Stimulated activated effector memory CD8-positive, alpha-beta T cell treated with anti-CD3 and anti-CD28 coated beads, Interleukin-12 subunit alpha, Interleukin-12 subunit beta, amount 100 ng/mL, for 72 hours (primary cell): ENCODE measurements at regions not wholly inside any gene's neighbourhood (a gene's known extent, or its start where the extent isn't known, plus 50 kb on each side); places are given as distances from the start of the nearest gene placed in this dataset.

Experiments
- ATAC-seq: fragments of 150-1000 bp; cut with Tn5 transposase; 2 replicates; pipeline ENCODE4 v1.10.0; 2021
- DNase-seq, 2 donors: peaks; one replicate each; pipeline ENCODE4 v3.0.0; 2021 to 2022; ENCODE audit warnings: low spot score in 2 of 2
- H3K27ac Mint-ChIP-seq: one replicate; pipeline ENCODE4 v1.8.0; 2022; ENCODE audit warnings: mild to moderate bottlenecking, mixed read lengths
- H3K36me3 Mint-ChIP-seq: one replicate; pipeline ENCODE4 v1.8.0; 2022; ENCODE audit warnings: mild to moderate bottlenecking, mixed read lengths
- H3K4me1 Mint-ChIP-seq: one replicate; pipeline ENCODE4 v1.8.0; 2022; ENCODE audit warnings: mixed read lengths
- H3K4me3 Mint-ChIP-seq: one replicate; pipeline ENCODE4 v1.8.0; 2022; ENCODE audit warnings: mild to moderate bottlenecking, mixed read lengths
- H3K9me3 Mint-ChIP-seq: one replicate; pipeline ENCODE4 v1.8.0; 2022; ENCODE audit warnings: mixed read lengths

DNA sequence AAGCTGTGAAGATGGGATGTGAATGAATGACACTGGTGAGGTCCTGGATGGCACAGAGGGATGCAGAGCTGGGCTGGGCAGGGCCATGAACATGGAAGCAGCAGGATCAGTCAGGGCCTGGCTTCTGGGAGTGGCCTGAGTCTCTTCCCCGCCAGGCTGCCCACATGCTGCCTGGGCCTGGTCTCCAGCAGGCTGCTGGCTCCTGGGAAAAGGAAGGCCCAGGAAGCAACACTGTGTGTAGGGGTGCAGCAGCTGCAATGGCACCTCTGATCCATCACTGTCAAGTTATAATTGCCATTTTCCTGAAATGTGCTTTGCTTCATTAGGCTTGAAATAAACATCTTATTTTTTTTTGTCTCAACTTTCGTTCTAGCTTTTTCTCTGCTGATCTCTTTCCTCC is 260.2 kb upstream of the N4BP1 start:
- ATAC-seq = no peak
- no peaks in the 10 kb centered on the region for H3K4me1 Mint-ChIP-seq
- no peak overlapping the region for H3K4me3 Mint-ChIP-seq
- H3K27ac Mint-ChIP-seq = no peak overlapping the region
- H3K36me3 Mint-ChIP-seq = no peaks in the 10 kb centered on the region
- H3K9me3 Mint-ChIP-seq = peaks cover 16% of the 10 kb centered on the region
- DNase-seq = no peak

GRCh38 chr16:48865520-48865919 is 255.5 kb upstream of the N4BP1 start:
- Mint-ChIP-seq H3K4me3 (no peak overlapping the region), H3K4me1 (no peaks in the 10 kb centered on the region), H3K9me3 (peaks cover 25% of the 10 kb centered on the region), H3K27ac (no peak overlapping the region), H3K36me3 (no peaks in the 10 kb centered on the region)
- ATAC-seq = no peak
- DNase-seq = no peak

DNA sequence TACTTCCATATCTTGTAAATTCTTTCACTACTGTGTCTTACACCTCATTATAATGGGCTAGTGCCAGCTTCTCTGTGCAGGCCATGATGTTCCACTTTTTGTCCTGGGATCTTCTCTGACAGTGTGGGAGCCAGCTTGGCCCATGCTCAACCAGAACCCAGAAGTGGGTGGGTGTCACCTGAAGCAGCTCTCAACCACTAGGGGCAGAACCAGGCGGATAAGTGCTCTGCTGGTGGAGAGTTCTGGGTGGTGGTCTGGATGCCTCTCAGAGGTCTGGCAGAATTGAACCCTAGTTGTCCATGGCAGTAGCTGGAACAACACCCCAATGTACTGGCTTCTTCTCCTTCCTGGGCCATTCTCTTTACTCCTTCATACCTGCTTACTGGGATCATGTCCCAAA is 254.1 kb upstream of the N4BP1 start:
- H3K36me3 Mint-ChIP-seq = no peaks in the 10 kb centered on the region
- no peak overlapping the region for H3K4me3 Mint-ChIP-seq
- no peaks in the 10 kb centered on the region for H3K4me1 Mint-ChIP-seq
- DNase-seq (no peak), ATAC-seq (no peak)
- peaks cover 17% of the 10 kb centered on the region for H3K9me3 Mint-ChIP-seq
- no peak overlapping the region for H3K27ac Mint-ChIP-seq

- Mint-ChIP-seq H3K9me3 (peaks cover 10% of the 10 kb centered on the region), H3K4me1 (no peaks in the 10 kb centered on the region), H3K4me3 (no peak overlapping the region), H3K36me3 (no peaks in the 10 kb centered on the region), H3K27ac (no peak overlapping the region)
- ATAC-seq = no peak
- DNase-seq = no peak
Measured at GRCh38 chr16:48862087-48862532, 252.1 kb upstream of the N4BP1 start.

- Mint-ChIP-seq H3K9me3 (peaks cover 12% of the 10 kb centered on the region), H3K4me1 (no peaks in the 10 kb centered on the region), H3K4me3 (no peak overlapping the region), H3K27ac (no peak overlapping the region), H3K36me3 (no peaks in the 10 kb centered on the region)
- DNase-seq (no peak), ATAC-seq (no peak)
Measured at GRCh38 chr16:48860341-48860740, 250.4 kb upstream of the N4BP1 start.

DNA sequence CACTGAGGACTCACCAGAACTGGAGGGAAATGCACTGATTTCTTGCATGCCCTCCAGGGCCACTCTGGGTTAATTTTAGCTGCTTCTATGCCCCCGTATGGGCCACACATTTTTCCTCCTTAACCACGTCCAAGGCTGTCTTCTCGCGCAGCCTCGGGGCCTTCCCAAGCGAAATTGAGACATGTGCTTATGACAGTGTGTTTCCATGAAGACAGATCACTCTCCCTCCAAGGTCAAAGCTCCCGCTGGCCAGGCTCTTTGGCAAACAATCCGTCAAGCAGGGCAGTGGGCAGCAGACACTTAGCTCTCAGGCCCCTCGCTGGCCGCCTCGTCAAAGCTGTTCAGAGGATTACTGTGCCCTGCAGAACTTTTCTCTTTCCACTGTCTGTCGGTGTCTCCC is 243.0 kb upstream of the N4BP1 start:
- H3K36me3 Mint-ChIP-seq = no peaks in the 10 kb centered on the region
- peaks cover 6% of the 10 kb centered on the region for H3K9me3 Mint-ChIP-seq
- no peak overlapping the region for H3K27ac Mint-ChIP-seq
- H3K4me3 Mint-ChIP-seq = no peak overlapping the region
- ATAC-seq (no peak), DNase-seq (no peak)
- H3K4me1 Mint-ChIP-seq = no peaks in the 10 kb centered on the region

DNA sequence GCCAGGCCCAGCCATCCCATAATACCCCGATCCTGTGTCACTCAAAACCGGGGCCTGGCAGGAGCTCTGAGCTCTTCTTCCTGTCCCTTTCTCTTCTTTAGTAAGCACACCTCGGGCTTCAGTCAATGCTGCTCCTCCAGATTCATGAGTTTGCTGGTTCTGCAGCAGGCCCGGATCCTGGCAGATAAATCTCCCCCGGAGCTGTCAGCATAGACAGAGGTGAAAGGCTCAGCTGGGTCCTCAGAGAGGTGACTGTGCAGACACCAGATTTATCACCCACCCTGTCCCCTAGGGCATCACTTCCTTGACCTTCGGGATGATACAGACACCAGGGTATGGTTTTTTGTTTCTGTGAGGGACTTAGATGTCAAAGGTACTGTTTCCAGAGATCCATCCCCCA is 242.5 kb upstream of the N4BP1 start:
- ATAC-seq (no peak), DNase-seq (no peak)
- no peaks in the 10 kb centered on the region for H3K4me1 Mint-ChIP-seq
- peaks cover 7% of the 10 kb centered on the region for H3K9me3 Mint-ChIP-seq
- no peak overlapping the region for H3K27ac Mint-ChIP-seq
- no peak overlapping the region for H3K4me3 Mint-ChIP-seq
- H3K36me3 Mint-ChIP-seq = no peaks in the 10 kb centered on the region

- no peak for DNase-seq
- H3K27ac Mint-ChIP-seq = no peak overlapping the region
- no peaks in the 10 kb centered on the region for H3K36me3 Mint-ChIP-seq
- H3K4me1 Mint-ChIP-seq = no peaks in the 10 kb centered on the region
- H3K9me3 Mint-ChIP-seq = peaks cover 4% of the 10 kb centered on the region
- H3K4me3 Mint-ChIP-seq = no peak overlapping the region
- ATAC-seq = no peak
Measured at GRCh38 chr16:48850097-48850770, 240.3 kb upstream of the N4BP1 start.

GRCh38 chr16:48846277-48846676 is 236.3 kb upstream of the N4BP1 start:
- H3K9me3 Mint-ChIP-seq = peaks cover 4% of the 10 kb centered on the region

GRCh38 chr16:48845261-48845660 is 235.3 kb upstream of the N4BP1 start:
- Mint-ChIP-seq H3K9me3 (peaks cover 4% of the 10 kb centered on the region), H3K36me3 (no peaks in the 10 kb centered on the region), H3K27ac (no peak overlapping the region), H3K4me1 (no peaks in the 10 kb centered on the region), H3K4me3 (no peak overlapping the region)
- DNase-seq (no peak), ATAC-seq (no peak)

More at GRCh38 chr16:48846277-48846676, 236.3 kb upstream of the N4BP1 start:
- H3K36me3 Mint-ChIP-seq = no peaks in the 10 kb centered on the region
- ATAC-seq (no peak), DNase-seq (no peak)
- no peaks in the 10 kb centered on the region for H3K4me1 Mint-ChIP-seq
- H3K4me3 Mint-ChIP-seq = no peak overlapping the region
- H3K27ac Mint-ChIP-seq = no peak overlapping the region

DNA sequence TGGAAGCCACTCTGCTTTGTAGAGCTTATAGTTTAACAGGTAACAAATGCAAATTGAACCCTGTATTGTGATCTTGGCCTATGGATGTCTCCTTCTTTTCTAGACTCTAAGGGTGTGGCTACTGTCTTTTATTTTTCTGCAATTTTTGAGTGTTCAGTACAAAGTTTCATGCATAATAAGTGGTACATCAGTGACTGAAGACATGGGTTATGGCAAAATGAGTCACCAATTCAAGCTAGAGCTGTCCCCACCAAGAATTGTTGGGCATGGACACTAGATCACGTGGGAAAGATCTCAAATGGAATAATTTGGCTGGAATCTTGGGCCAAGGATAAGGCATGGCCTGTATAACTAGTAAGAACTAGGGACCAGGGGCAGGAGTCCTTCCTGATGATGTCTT is 228.4 kb upstream of the N4BP1 start:
- ATAC-seq (no peak), DNase-seq (no peak)
- Mint-ChIP-seq H3K4me1 (no peaks in the 10 kb centered on the region), H3K36me3 (no peaks in the 10 kb centered on the region), H3K4me3 (no peak overlapping the region), H3K27ac (no peak overlapping the region), H3K9me3 (peaks cover 3% of the 10 kb centered on the region)

GRCh38 chr16:48836636-48837035 is 226.7 kb upstream of the N4BP1 start:
- DNase-seq = no peak
- H3K27ac Mint-ChIP-seq = no peak overlapping the region
- peaks cover 9% of the 10 kb centered on the region for H3K9me3 Mint-ChIP-seq
- no peaks in the 10 kb centered on the region for H3K36me3 Mint-ChIP-seq
- no peak for ATAC-seq
- H3K4me3 Mint-ChIP-seq = no peak overlapping the region
- H3K4me1 Mint-ChIP-seq = no peaks in the 10 kb centered on the region

GRCh38 chr16:48836067-48836466 is 226.1 kb upstream of the N4BP1 start:
- no peaks in the 10 kb centered on the region for H3K36me3 Mint-ChIP-seq
- H3K4me1 Mint-ChIP-seq = no peaks in the 10 kb centered on the region
- DNase-seq (no peak), ATAC-seq (no peak)
- no peak overlapping the region for H3K27ac Mint-ChIP-seq
- no peak overlapping the region for H3K4me3 Mint-ChIP-seq
- peaks cover 9% of the 10 kb centered on the region for H3K9me3 Mint-ChIP-seq

DNA sequence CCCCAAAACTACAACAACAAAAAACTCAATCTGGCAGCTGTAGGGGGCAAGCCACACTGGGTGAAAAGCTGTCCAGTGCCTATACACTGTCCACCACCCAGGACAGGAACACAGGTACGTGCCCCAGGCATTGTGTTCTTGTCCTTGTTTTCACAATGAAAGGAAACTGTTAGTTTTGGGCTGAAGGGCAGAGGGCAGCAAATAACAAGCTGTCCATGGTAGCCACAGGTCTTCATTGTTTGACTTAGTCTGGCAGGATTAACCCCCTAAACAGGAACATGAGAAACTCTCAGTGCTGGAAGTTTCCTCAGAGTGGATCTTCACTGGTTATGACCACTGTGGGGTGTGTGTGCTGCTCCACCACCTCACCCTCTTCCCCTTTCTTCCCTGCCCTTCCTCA is 224.6 kb upstream of the N4BP1 start:
- H3K9me3 Mint-ChIP-seq = peaks cover 9% of the 10 kb centered on the region

DNA sequence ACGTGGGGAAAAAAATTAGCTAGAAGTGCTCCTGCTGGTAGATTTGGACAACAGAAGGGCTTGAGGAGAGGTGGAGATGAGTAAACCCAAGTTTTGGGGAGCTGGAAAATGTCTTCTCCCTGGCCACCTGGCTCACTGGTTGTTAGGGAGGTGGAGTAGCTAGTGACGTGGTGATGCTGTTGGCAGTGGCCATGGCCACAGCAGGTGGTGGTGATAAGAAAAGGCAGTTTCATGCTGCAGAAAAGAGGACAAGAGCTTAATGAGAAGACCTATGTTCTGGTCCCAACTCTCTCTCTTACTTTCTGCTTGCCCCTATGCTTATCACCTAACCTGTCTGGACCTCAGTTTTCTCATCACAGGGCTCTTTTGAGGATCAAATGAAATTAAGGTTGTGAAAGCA is 223.5 kb upstream of the N4BP1 start:
- no peak overlapping the region for H3K27ac Mint-ChIP-seq
- H3K9me3 Mint-ChIP-seq = peaks cover 11% of the 10 kb centered on the region
- ATAC-seq (no peak), DNase-seq (no peak)
- no peak overlapping the region for H3K4me3 Mint-ChIP-seq
- H3K36me3 Mint-ChIP-seq = no peaks in the 10 kb centered on the region
- no peaks in the 10 kb centered on the region for H3K4me1 Mint-ChIP-seq

More for the DNA sequence above, 224.6 kb upstream of the N4BP1 start:
- H3K27ac Mint-ChIP-seq = no peak overlapping the region
- no peak overlapping the region for H3K4me3 Mint-ChIP-seq
- H3K36me3 Mint-ChIP-seq = no peaks in the 10 kb centered on the region
- ATAC-seq = no peak
- no peak for DNase-seq
- H3K4me1 Mint-ChIP-seq = no peaks in the 10 kb centered on the region

- Mint-ChIP-seq H3K4me1 (no peaks in the 10 kb centered on the region), H3K36me3 (no peaks in the 10 kb centered on the region), H3K4me3 (no peak overlapping the region), H3K27ac (no peak overlapping the region), H3K9me3 (peaks cover 14% of the 10 kb centered on the region)
- ATAC-seq = no peak
- no peak for DNase-seq
Measured at GRCh38 chr16:48831076-48831722, 221.2 kb upstream of the N4BP1 start.
